ENCODE measurements at regions not wholly inside any gene's neighbourhood (a gene's known extent, or its start where the extent isn't known, plus 50 kb on each side); places are given as distances from the start of the nearest gene placed in this dataset.

GRCh38 chr6:105600336-105601260, 197.7 kb upstream of the PREP start:
- TF ChIP-seq EZH2phosphoT487 (conservative IDR thresholded peaks at IDR 0.05; ENCODE audit: low read length): no peak
- TF ChIP-seq, protein P1, sequence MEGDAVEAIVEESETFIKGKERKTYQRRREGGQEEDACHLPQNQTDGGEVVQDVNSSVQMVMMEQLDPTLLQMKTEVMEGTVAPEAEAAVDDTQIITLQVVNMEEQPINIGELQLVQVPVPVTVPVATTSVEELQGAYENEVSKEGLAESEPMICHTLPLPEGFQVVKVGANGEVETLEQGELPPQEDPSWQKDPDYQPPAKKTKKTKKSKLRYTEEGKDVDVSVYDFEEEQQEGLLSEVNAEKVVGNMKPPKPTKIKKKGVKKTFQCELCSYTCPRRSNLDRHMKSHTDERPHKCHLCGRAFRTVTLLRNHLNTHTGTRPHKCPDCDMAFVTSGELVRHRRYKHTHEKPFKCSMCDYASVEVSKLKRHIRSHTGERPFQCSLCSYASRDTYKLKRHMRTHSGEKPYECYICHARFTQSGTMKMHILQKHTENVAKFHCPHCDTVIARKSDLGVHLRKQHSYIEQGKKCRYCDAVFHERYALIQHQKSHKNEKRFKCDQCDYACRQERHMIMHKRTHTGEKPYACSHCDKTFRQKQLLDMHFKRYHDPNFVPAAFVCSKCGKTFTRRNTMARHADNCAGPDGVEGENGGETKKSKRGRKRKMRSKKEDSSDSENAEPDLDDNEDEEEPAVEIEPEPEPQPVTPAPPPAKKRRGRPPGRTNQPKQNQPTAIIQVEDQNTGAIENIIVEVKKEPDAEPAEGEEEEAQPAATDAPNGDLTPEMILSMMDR (IDR thresholded peaks at IDR 0.05; ENCODE audit: insufficient read depth, low read length, poor library complexity, severe bottlenecking): no peak
